Sciatic nerve (tissue), 2 donors: ENCODE measurements at regions not wholly inside any gene's neighbourhood (a gene's known extent, or its start where the extent isn't known, plus 50 kb on each side); places are given as distances from the start of the nearest gene placed in this dataset.
"Not testable (repeated sequence)": the region's sequence is repeated elsewhere in the genome, so short reads cannot be mapped to it uniquely, and the experiment has no call there.

Source experiments
- ATAC-seq: fragments of 200-7000 bp; cut with Tn5 transposase; one replicate; pipeline ENCODE4 v1.9.1; 2020; ENCODE audit warnings: mild to moderate bottlenecking, moderate library complexity
- DNase-seq: peaks from one replicate; pipeline ENCODE4 v3.0.0-alpha.2; 2020; ENCODE audit warnings: low spot score
- intact Hi-C: fragments of 100-400 bp; cut with DNase I; formaldehyde crosslinking; loops from one replicate; pipeline ENCODE4 v1.14.2; 2022
- donor health status: DM: no; HTN: no; CAD: no.
- donor health status: DM: no; HTN: no; CAD: no.

- intact Hi-C loops, DNase-seq: not testable (repeated sequence)
These were observed 785.5 kb downstream of the FOXD4L5 start for GRCh38 chr9:64499541-64499940.

DNA sequence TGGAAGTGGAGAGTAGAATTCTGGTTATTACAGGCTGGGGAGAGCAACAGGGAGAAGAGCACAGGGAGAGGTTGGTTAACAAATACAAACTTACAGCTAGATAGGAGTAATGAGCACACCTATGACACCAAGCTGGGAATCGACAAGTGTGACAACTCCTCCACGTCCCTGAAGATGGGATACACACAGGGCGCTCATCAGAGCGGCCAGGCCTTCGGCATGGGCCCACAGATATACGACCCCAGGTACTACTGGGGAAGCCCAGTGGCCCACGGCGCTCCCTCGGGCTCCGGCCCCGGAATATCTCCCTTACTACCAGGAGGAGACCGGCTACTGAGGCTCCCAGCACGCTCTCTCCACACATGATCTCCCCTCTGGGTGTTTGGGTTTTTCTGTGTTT, 786.6 kb downstream of the FOXD4L5 start:
- intact Hi-C loops, ATAC-seq, DNase-seq: not testable (repeated sequence)

More at GRCh38 chr9:64499541-64499940, 785.5 kb downstream of the FOXD4L5 start:
- ATAC-seq = not testable (repeated sequence)

- intact Hi-C loops, DNase-seq, ATAC-seq: not testable (repeated sequence)
These were observed 796.5 kb downstream of the FOXD4L5 start for GRCh38 chr9:64488544-64488943.

DNA sequence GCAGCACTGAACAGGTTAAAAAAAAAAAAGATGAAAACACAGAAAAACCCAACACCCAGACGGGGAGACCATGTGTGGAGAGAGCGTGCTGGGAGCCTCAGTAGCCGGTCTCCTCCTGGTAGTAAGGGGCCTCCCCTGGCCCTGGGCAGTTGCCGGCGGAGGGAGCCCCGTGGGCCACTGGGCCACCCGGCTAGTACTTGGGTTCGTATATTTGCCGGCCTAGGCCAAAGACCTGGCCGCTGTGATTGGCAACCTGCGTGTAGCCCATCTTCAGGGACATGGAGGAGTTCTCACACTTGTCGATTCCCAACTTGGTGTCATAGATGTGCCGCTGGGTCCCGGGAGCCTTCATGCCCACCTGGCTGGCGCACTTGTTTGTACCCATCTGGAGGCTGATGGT, 798.9 kb downstream of the FOXD4L5 start:
- DNase-seq, intact Hi-C loops, ATAC-seq: not testable (repeated sequence)

- ATAC-seq, DNase-seq, intact Hi-C loops: not testable (repeated sequence)
These were observed 805.9 kb downstream of the FOXD4L5 start for GRCh38 chr9:64479095-64479494.

DNA sequence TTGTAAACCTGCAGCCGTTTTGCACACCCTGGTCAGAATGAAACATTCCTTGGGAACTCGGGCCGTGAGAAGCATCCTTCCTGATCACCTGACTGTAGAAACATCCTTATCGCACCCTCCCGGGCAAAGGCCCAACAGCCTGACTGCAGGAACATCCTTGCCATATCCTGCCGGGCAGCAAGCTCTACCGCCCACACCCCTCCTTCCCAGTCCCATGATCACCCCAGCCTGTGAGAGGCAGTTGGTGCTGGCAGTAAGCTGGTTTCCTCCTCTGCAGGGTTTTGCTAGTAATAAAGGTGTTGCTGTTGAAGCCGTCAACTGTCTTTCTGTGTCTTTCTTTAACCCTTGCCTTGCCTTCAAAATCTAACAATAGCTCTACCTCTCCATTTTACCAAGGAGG, 816.1 kb downstream of the FOXD4L5 start:
- ATAC-seq, intact Hi-C loops, DNase-seq: not testable (repeated sequence)

GRCh38 chr9:64466052-64466599, 818.9 kb downstream of the FOXD4L5 start:
- intact Hi-C loops, DNase-seq: not testable (repeated sequence)

DNA sequence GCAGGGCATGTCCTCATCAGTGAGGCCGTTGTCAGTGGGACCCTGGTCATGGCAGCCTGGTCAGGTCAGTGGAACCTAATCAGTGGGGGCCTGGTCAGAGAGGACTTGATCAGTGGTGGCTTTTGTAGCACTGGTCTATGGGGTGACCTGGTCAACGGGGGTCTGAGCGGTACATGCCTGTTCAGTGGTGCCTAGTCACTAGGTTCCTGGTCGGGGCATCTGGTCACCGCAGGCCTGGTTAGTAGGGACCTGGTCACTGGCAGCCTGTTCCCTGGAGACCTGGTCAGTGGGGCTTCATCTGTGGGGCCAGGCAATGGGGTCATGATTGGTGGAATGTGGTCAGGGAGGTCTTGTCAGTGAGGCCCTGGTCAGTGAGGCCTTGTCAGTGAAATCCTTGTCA, 823.1 kb downstream of the FOXD4L5 start:
- intact Hi-C loops, DNase-seq: not testable (repeated sequence)
- ATAC-seq = peak; percentile 28

More at GRCh38 chr9:64466052-64466599, 818.9 kb downstream of the FOXD4L5 start:
- not testable (repeated sequence) for ATAC-seq

- intact Hi-C loops, DNase-seq, ATAC-seq: not testable (repeated sequence)
These were observed 826.4 kb downstream of the FOXD4L5 start for GRCh38 chr9:64458642-64459041.

GRCh38 chr9:64455107-64455648, 829.8 kb downstream of the FOXD4L5 start:
- DNase-seq, ATAC-seq, intact Hi-C loops: not testable (repeated sequence)

DNA sequence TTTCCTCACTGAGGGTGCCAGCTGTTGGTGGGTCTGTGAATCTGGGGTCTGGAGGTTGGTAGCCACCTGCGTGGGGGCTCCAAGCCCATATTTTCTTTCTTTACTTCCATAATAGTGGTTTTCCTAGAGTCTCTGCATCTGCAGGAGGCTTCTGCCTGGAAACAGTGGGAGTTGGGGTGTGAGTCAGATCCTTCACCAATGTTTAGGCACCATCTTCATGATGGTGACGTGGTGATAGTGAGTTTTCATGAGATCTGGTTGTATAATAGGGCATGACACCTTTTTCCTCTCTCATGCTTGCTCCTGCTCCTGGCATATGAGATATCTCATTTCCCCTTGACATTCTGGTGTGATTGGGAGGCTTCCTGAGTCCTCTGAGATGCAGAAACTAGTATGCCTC, 832.9 kb downstream of the FOXD4L5 start:
- intact Hi-C loops, ATAC-seq, DNase-seq: not testable (repeated sequence)

- ATAC-seq, DNase-seq, intact Hi-C loops: not testable (repeated sequence)
These were observed 834.4 kb downstream of the FOXD4L5 start for GRCh38 chr9:64450654-64451053.

GRCh38 chr9:64449025-64449424, 836.0 kb downstream of the FOXD4L5 start:
- ATAC-seq, intact Hi-C loops, DNase-seq: not testable (repeated sequence)

DNA sequence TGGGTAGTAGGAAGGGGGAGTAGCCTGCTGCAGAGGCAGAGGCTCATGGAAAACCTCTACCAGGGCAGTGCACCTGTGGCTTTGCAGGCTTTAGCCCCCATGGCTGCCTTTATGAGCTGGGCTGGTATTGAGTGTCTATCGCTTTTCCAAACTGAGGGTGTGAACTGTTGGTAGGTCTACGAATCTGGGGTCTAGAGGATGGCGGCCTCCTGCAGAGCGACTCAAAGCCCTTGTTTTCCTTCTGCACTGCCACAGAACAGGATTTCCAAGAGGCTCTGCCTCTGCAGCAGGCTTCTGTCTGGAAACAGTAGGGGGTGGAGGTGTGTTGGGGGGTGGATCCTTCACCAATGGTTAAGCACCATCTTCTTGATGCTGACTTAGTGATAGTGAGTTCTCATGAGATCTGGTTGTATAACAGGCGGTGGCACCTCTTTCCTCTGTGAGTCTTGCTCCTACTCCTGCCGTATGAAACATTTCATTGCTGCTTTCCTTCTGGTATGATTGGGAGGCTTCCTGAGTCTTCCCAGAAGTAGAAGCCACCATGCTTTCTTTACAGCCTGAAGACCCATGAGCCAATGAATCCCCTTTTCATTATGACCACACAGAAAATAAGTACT, 840.0 kb downstream of the FOXD4L5 start:
- intact Hi-C loops, DNase-seq, ATAC-seq: not testable (repeated sequence)

- ATAC-seq, DNase-seq, intact Hi-C loops: not testable (repeated sequence)
These were observed 845.3 kb downstream of the FOXD4L5 start for GRCh38 chr9:64439747-64440146.
